22Rv1 (cell line): ENCODE measurements at regions not wholly inside any gene's neighbourhood (a gene's known extent, or its start where the extent isn't known, plus 50 kb on each side); places are given as distances from the start of the nearest gene placed in this dataset.

ENCODE experiments used
- CTCF ChIP-seq: fragments of 450-650 bp; IDR thresholded peaks from 2 replicates; pipeline ENCODE4 v1.5.1; 2017; ENCODE audit warnings: mild to moderate bottlenecking
- ZFX ChIP-seq: fragments of 450-650 bp; IDR thresholded peaks from 2 replicates; pipeline ENCODE4 v1.6.1; 2017; ENCODE audit warnings: antibody characterized with exemption, borderline replicate concordance

- no peak for TF ChIP-seq CTCF
- TF ChIP-seq ZFX: no peak
Observed at GRCh38 chr4:144360146-144360793, 219.8 kb upstream of the GYPA start.
